Parathyroid adenoma (tissue), 2 donors: ENCODE measurements at regions not wholly inside any gene's neighbourhood (a gene's known extent, or its start where the extent isn't known, plus 50 kb on each side); places are given as distances from the start of the nearest gene placed in this dataset.

Experiments used
- H2AFZ ChIP-seq: fragments of 300-600 bp; sonication (generic); one replicate; pipeline ENCODE4 v1.7.0; 2017; ENCODE audit warnings: antibody characterized with exemption, mild to moderate bottlenecking
- H3K27ac ChIP-seq: fragments of 300-600 bp; sonication (generic); one replicate; pipeline ENCODE4 v1.7.0; 2017
- H3K27me3 ChIP-seq: fragments of 300-600 bp; sonication (generic); one replicate; pipeline ENCODE4 v1.7.0; 2017; ENCODE audit warnings: low read length; ENCODE audit not compliant: control insufficient read depth, insufficient read depth
- H3K36me3 ChIP-seq: fragments of 300-600 bp; sonication (generic); one replicate; pipeline ENCODE4 v1.7.0; 2017; ENCODE audit warnings: low read length; ENCODE audit not compliant: control insufficient read depth, insufficient read depth
- H3K4me1 ChIP-seq: fragments of 300-600 bp; sonication (generic); one replicate; pipeline ENCODE4 v1.7.0; 2017; ENCODE audit warnings: control low read depth
- H3K4me2 ChIP-seq: fragments of 300-600 bp; sonication (generic); one replicate; pipeline ENCODE4 v1.7.0; 2017; ENCODE audit warnings: low read length
- H3K4me3 ChIP-seq: fragments of 300-600 bp; sonication (generic); one replicate; pipeline ENCODE4 v1.7.0; 2017; ENCODE audit warnings: low read depth, low read length
- H3K79me2 ChIP-seq: fragments of 300-600 bp; sonication (generic); one replicate; pipeline ENCODE4 v1.7.0; 2017; ENCODE audit warnings: control low read depth
- H3K9ac ChIP-seq: fragments of 300-600 bp; sonication (generic); one replicate; pipeline ENCODE4 v1.7.0; 2017; ENCODE audit warnings: mild to moderate bottlenecking
- H3K9me3 ChIP-seq: fragments of 300-600 bp; sonication (generic); one replicate; pipeline ENCODE4 v1.7.0; 2017; ENCODE audit warnings: low read length; ENCODE audit not compliant: control insufficient read depth
- CTCF ChIP-seq: fragments of 300-600 bp; sonication (generic); IDR thresholded peaks from one replicate; pipeline ENCODE4 v1.7.0; 2017; ENCODE audit warnings: antibody characterized with exemption, mild to moderate bottlenecking
- donor health status: primary hyperparathyroidism.

- H3K9ac ChIP-seq = no peak overlapping the region
These were observed 397.4 kb upstream of the SALL3 start for GRCh38 chr18:78582181-78582709.

GRCh38 chr18:78582898-78583738, 396.5 kb upstream of the SALL3 start:
- H3K4me1 ChIP-seq = no peaks in the 10 kb centered on the region
- TF ChIP-seq CTCF = no peak
- H3K4me3 ChIP-seq = no peak overlapping the region
- H3K27ac ChIP-seq = no peak overlapping the region
- no peak overlapping the region for H3K4me2 ChIP-seq
- H2AFZ ChIP-seq = no peak overlapping the region
- no peaks in the 10 kb centered on the region for H3K79me2 ChIP-seq
- no peaks in the 10 kb centered on the region for H3K27me3 ChIP-seq
- no peaks in the 10 kb centered on the region for H3K9me3 ChIP-seq
- no peak overlapping the region for H3K9ac ChIP-seq
- no peaks in the 10 kb centered on the region for H3K36me3 ChIP-seq

More at GRCh38 chr18:78582181-78582709, 397.4 kb upstream of the SALL3 start:
- no peak for TF ChIP-seq CTCF
- Histone ChIP-seq H3K27me3 (no peaks in the 10 kb centered on the region), H3K4me1 (no peaks in the 10 kb centered on the region), H3K9me3 (no peaks in the 10 kb centered on the region), H3K36me3 (no peaks in the 10 kb centered on the region), H3K27ac (no peak overlapping the region), H3K79me2 (no peaks in the 10 kb centered on the region), H3K4me3 (no peak overlapping the region), H3K4me2 (no peak overlapping the region), H2AFZ (no peak overlapping the region)

- H3K9me3 ChIP-seq = no peaks in the 10 kb centered on the region
- no peak overlapping the region for H3K27ac ChIP-seq
- H2AFZ ChIP-seq = no peak overlapping the region
- no peak for TF ChIP-seq CTCF
- H3K79me2 ChIP-seq = no peaks in the 10 kb centered on the region
- H3K4me1 ChIP-seq = no peaks in the 10 kb centered on the region
- H3K4me2 ChIP-seq = no peak overlapping the region
- H3K4me3 ChIP-seq = no peak overlapping the region
- H3K36me3 ChIP-seq = no peaks in the 10 kb centered on the region
- no peak overlapping the region for H3K9ac ChIP-seq
- H3K27me3 ChIP-seq = no peaks in the 10 kb centered on the region
These were observed 395.7 kb upstream of the SALL3 start for GRCh38 chr18:78583739-78584458.

- no peak overlapping the region for H2AFZ ChIP-seq
- no peak for TF ChIP-seq CTCF
- no peaks in the 10 kb centered on the region for H3K27me3 ChIP-seq
- H3K36me3 ChIP-seq = no peaks in the 10 kb centered on the region
- no peak overlapping the region for H3K27ac ChIP-seq
- no peaks in the 10 kb centered on the region for H3K4me1 ChIP-seq
- H3K4me2 ChIP-seq = no peak overlapping the region
- H3K79me2 ChIP-seq = no peaks in the 10 kb centered on the region
- H3K9ac ChIP-seq = no peak overlapping the region
- H3K4me3 ChIP-seq = no peak overlapping the region
- no peaks in the 10 kb centered on the region for H3K9me3 ChIP-seq
These were observed 395.1 kb upstream of the SALL3 start for GRCh38 chr18:78584459-78585022.
